Right atrium auricular region (tissue), 2 donors: ENCODE measurements at regions not wholly inside any gene's neighbourhood (a gene's known extent, or its start where the extent isn't known, plus 50 kb on each side); places are given as distances from the start of the nearest gene placed in this dataset.

ENCODE experiments used
- DNase-seq: peaks from one replicate; pipeline ENCODE4 v3.0.0-alpha.2; 2019; ENCODE audit warnings: low spot score
- H3K27ac ChIP-seq, 2 donors: fragments of 200-600 bp; sonication (generic); 1 replicate in 1 of 2; 2 replicates in 1 of 2; pipeline ENCODE4 v1.5.1; 2016 to 2019
- H3K27me3 ChIP-seq, 2 donors: fragments of 200-600 bp; sonication (generic); one replicate each; pipeline versions ENCODE4 v1.5.1 to v1.6.0; 2017 to 2019
- H3K36me3 ChIP-seq: fragments of 200-600 bp; sonication (generic); one replicate; pipeline ENCODE4 v1.5.1; 2016
- H3K4me1 ChIP-seq, 2 donors: fragments of 200-600 bp; sonication (generic); one replicate each; pipeline versions ENCODE4 v1.5.1 to v1.6.0; 2017 to 2019
- H3K4me3 ChIP-seq, 2 donors: fragments of 200-600 bp; sonication (generic); 1 replicate in 1 of 2; 2 replicates in 1 of 2; pipeline ENCODE4 v1.5.1; 2017 to 2019; ENCODE audit warnings: mild to moderate bottlenecking in 1 of 2, moderate library complexity in 1 of 2
- H3K9me3 ChIP-seq, 2 donors: fragments of 200-600 bp; sonication (generic); one replicate each; pipeline ENCODE4 v1.5.1; 2019
- TF ChIP-seq, protein P1 (sequence below), 2 donors: fragments of 200-600 bp; sonication (generic); IDR thresholded peaks; one replicate each; pipeline ENCODE4 v1.5.1; 2019; ENCODE audit warnings: antibody characterized with exemption in 2 of 2

DNA sequence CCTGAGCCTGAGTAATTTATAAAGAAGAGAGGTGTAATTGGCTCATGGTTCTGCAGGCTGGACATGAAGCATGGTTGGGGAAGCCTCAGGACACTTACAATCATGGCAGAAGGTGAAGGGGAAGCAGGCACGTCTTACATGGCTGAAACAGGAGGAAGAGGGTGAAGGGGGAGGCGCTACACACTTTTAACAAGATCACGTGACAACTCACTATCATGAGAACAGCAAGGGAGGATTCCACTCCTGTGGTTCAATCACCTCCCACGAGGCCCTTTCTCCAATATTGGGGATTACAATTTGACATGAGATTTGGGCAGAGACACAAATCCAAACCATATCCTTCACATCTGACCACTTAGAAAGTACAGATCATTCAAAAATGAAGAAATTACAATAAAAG, 110.6 kb upstream of the SHISA6 start:
- no peaks in the 10 kb centered on the region for H3K9me3 ChIP-seq
- H3K27ac ChIP-seq = no peak overlapping the region
- no peak for DNase-seq
- TF ChIP-seq, protein P1, sequence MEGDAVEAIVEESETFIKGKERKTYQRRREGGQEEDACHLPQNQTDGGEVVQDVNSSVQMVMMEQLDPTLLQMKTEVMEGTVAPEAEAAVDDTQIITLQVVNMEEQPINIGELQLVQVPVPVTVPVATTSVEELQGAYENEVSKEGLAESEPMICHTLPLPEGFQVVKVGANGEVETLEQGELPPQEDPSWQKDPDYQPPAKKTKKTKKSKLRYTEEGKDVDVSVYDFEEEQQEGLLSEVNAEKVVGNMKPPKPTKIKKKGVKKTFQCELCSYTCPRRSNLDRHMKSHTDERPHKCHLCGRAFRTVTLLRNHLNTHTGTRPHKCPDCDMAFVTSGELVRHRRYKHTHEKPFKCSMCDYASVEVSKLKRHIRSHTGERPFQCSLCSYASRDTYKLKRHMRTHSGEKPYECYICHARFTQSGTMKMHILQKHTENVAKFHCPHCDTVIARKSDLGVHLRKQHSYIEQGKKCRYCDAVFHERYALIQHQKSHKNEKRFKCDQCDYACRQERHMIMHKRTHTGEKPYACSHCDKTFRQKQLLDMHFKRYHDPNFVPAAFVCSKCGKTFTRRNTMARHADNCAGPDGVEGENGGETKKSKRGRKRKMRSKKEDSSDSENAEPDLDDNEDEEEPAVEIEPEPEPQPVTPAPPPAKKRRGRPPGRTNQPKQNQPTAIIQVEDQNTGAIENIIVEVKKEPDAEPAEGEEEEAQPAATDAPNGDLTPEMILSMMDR (IDR thresholded peaks at IDR 0.05) = no peak
- H3K27me3 ChIP-seq = no peaks in the 10 kb centered on the region
- H3K36me3 ChIP-seq = no peaks in the 10 kb centered on the region
- no peaks in the 10 kb centered on the region for H3K4me1 ChIP-seq
- no peak overlapping the region for H3K4me3 ChIP-seq

DNA sequence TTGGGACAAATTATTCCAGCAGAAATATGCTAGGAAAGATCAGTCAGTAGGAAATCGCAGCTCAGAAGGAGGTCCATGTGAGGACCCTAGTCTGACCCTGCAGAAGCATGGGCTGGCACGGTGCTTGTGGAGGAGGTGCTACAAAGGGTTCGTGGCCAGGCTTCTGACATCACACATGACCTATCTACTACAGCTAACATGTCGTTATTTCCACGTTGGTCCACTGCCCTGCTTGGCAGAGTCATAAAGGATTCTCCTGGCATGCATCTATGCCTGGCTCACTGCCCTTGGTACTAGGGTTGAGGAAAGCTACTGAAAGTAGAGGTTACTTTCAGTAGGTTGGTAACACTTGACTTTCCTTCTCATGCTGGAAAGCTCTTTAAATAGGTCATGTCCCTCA, 118.1 kb upstream of the SHISA6 start:
- no peaks in the 10 kb centered on the region for H3K27me3 ChIP-seq
- TF ChIP-seq, protein P1 (IDR thresholded peaks at IDR 0.05) = no peak
- H3K27ac ChIP-seq = no peak overlapping the region
- H3K9me3 ChIP-seq = no peaks in the 10 kb centered on the region
- no peak overlapping the region for H3K4me3 ChIP-seq
- no peak for DNase-seq
- H3K4me1 ChIP-seq = no peaks in the 10 kb centered on the region
- H3K36me3 ChIP-seq = no peaks in the 10 kb centered on the region

DNA sequence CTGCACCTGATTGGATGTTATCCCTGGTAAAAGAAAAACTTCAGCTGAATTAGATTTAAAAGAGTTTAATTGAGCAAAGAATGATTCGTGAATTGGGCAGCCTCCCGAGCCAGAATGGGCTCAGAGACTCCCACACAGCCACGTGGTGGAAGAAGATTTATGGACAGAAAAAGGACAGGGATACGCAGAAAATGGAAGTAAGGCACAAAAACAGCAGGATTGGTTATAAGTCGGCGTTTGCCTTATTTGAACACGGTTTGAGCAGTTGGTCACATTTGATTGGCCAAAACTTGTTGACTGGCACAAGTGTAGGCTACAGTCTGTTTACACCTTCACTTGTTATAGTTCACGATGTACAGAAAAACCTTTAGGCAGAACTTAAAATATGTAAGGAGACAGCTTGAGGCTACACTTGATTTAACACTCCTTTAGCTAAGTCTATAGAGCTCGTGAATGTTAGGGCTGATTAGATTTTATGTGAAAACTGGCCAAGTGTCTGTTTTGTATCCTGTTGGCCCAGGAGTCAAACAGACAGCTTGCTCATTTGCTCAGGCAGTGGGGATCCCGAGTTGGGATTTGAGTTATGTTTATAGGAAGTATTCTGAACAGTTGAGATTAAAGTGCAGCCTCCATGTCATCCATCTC, 119.5 kb upstream of the SHISA6 start:
- Histone ChIP-seq H3K27ac (no peak overlapping the region), H3K4me1 (no peaks in the 10 kb centered on the region), H3K27me3 (no peaks in the 10 kb centered on the region), H3K9me3 (no peaks in the 10 kb centered on the region), H3K36me3 (no peaks in the 10 kb centered on the region), H3K4me3 (no peak overlapping the region)
- TF ChIP-seq, protein P1 (IDR thresholded peaks at IDR 0.05) = no peak
- DNase-seq = no peak

DNA sequence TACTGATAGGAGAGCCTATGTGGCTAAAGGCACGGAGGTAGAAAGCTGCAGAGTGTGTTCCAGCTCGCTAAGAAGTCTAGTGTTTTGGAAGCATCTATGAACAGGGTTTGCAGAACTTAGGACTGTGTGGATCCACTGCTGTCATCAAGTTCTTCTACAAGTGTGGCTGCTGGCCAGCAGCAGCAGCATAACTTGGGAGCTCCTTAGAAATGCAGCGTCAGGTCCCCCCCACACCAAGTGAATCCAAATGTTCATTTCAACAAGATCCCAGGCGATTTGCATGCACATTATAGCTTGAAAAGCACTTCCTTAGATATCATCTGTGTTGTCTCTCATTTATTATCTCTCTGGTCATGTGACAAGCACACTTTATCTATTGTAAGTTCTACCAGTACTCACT, 131.9 kb upstream of the SHISA6 start:
- H3K27ac ChIP-seq = no peak overlapping the region
- no peaks in the 10 kb centered on the region for H3K36me3 ChIP-seq
- TF ChIP-seq, protein P1 (IDR thresholded peaks at IDR 0.05) = no peak
- no peaks in the 10 kb centered on the region for H3K4me1 ChIP-seq
- no peak overlapping the region for H3K4me3 ChIP-seq
- DNase-seq = no peak
- H3K27me3 ChIP-seq = no peaks in the 10 kb centered on the region
- peaks cover 0 to 4% of the 10 kb centered on the region in 2 donors for H3K9me3 ChIP-seq

DNA sequence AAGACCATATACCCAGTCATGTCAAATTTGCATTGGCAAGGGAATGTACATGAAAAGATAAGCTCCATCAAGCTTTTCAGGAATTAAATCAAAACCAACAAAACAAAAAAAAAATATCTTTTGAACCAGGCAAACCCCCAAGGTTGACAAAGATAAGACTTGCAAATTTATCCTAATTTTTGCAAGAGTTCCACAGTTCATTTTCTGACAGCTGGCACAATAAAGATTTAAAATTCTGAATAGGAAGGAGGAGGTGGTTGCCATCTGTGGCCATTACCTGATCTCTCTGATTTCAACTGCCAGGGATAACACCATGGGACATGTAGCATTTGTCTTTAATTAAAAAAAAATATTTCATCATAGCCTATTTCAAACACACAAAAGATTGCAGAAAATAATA, 135.9 kb upstream of the SHISA6 start:
- H3K27ac ChIP-seq = no peak overlapping the region
- DNase-seq = no peak
- H3K4me3 ChIP-seq = no peak overlapping the region
- H3K36me3 ChIP-seq = no peaks in the 10 kb centered on the region
- H3K4me1 ChIP-seq = no peaks in the 10 kb centered on the region
- TF ChIP-seq, protein P1 (IDR thresholded peaks at IDR 0.05) = no peak
- H3K27me3 ChIP-seq = no peaks in the 10 kb centered on the region
- no peaks in the 10 kb centered on the region for H3K9me3 ChIP-seq

DNA sequence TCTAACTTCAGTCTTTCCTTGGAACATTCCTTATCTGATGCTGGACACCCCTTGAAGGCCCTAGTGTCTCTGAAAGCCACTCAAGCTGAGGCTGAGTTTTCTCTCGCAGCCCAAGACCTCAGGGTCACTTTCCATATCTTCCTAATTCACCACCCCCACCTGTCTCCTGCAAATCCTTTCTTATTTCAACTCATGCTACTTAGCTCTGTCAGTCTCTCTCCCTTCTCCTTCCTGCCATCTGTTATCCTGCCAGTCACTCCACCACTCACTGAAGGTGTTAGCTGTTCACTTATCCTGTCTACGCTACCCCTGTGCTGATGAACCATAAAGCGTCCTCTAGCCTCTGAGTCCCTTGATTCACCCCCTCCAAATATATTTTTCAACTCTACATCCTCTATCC, 143.9 kb upstream of the SHISA6 start:
- H3K27ac ChIP-seq = no peak overlapping the region
- no peaks in the 10 kb centered on the region for H3K36me3 ChIP-seq
- H3K4me3 ChIP-seq = no peak overlapping the region
- H3K4me1 ChIP-seq = no peaks in the 10 kb centered on the region
- DNase-seq = no peak
- H3K9me3 ChIP-seq = no peaks in the 10 kb centered on the region
- no peaks in the 10 kb centered on the region for H3K27me3 ChIP-seq
- TF ChIP-seq, protein P1 (IDR thresholded peaks at IDR 0.05) = no peak
